CD8-positive, alpha-beta memory T cell (primary cell): ENCODE measurements at regions not wholly inside any gene's neighbourhood (a gene's known extent, or its start where the extent isn't known, plus 50 kb on each side); places are given as distances from the start of the nearest gene placed in this dataset.

Source experiments
- CTCF ChIA-PET: fragments of 350-600 bp; sonication (Branson Sonifier 250); formaldehyde crosslinking; loops from one replicate; lab custom pipeline; 2021; ENCODE audit warnings: antibody characterized with exemption; lab: Charles Lee
- POLR2A ChIA-PET: fragments of 350-600 bp; sonication (Branson Sonifier 250); formaldehyde crosslinking; loops from one replicate; lab custom pipeline; 2021; ENCODE audit warnings: antibody characterized with exemption; lab: Charles Lee
- DNase-seq, 5 donors: peaks; one replicate each; pipeline versions ENCODE4 v3.0.0 to v3.0.0-alpha.2; 2020 to 2022; ENCODE audit warnings: mixed read lengths in 1 of 5
- H3K27ac ChIP-seq: one replicate; pipeline ENCODE4 v1.7.0; 2013; ENCODE audit warnings: low read depth, mild to moderate bottlenecking, low read length, moderate library complexity
- H3K27me3 ChIP-seq: 2 replicates; pipeline ENCODE4 v1.7.0; 2013; ENCODE audit warnings: low read length, mild to moderate bottlenecking; ENCODE audit not compliant: insufficient read depth, poor library complexity, severe bottlenecking
- H3K36me3 ChIP-seq: 2 replicates; pipeline ENCODE4 v1.7.0; 2013; ENCODE audit warnings: mild to moderate bottlenecking, low read length, moderate library complexity; ENCODE audit not compliant: insufficient read depth
- H3K4me1 ChIP-seq: 2 replicates; pipeline ENCODE4 v1.7.0; 2013; ENCODE audit warnings: mild to moderate bottlenecking, low read length, moderate library complexity; ENCODE audit not compliant: insufficient read depth
- H3K4me3 ChIP-seq: 2 replicates; pipeline ENCODE4 v1.7.0; 2013; ENCODE audit warnings: mild to moderate bottlenecking, low read length
- H3K9me3 ChIP-seq: 2 replicates; pipeline ENCODE4 v1.7.0; 2013; ENCODE audit warnings: mild to moderate bottlenecking, low read length
- H3K27ac Mint-ChIP-seq, 8 donors: one replicate each; pipeline ENCODE4 v1.8.0; 2020 to 2021; ENCODE audit warnings: mixed read lengths in 8 of 8, mild to moderate bottlenecking in 6 of 8, inconsistent platforms in 3 of 8, moderate library complexity in 3 of 8
- H3K27me3 Mint-ChIP-seq, 2 donors: one replicate each; pipeline ENCODE4 v1.8.0; 2020 to 2021; ENCODE audit warnings: mixed read lengths in 2 of 2, mild to moderate bottlenecking in 1 of 2, moderate library complexity in 1 of 2
- H3K36me3 Mint-ChIP-seq, 3 donors: one replicate each; pipeline ENCODE4 v1.8.0; 2020 to 2021; ENCODE audit warnings: mixed read lengths in 3 of 3, inconsistent platforms in 1 of 3, mild to moderate bottlenecking in 1 of 3
- H3K4me1 Mint-ChIP-seq, 3 donors: one replicate each; pipeline ENCODE4 v1.8.0; 2020 to 2021; ENCODE audit warnings: mixed read lengths in 3 of 3, inconsistent platforms in 1 of 3, mild to moderate bottlenecking in 1 of 3
- H3K4me3 Mint-ChIP-seq, 7 donors: one replicate each; pipeline ENCODE4 v1.8.0; 2020 to 2021; ENCODE audit warnings: mixed read lengths in 7 of 7, mild to moderate bottlenecking in 6 of 7, moderate library complexity in 4 of 7, inconsistent platforms in 2 of 7
- H3K9me3 Mint-ChIP-seq, 5 donors: one replicate each; pipeline ENCODE4 v1.8.0; 2020 to 2022; ENCODE audit warnings: mixed read lengths in 5 of 5, mild to moderate bottlenecking in 3 of 5, moderate library complexity in 2 of 5, inconsistent platforms in 1 of 5

DNA sequence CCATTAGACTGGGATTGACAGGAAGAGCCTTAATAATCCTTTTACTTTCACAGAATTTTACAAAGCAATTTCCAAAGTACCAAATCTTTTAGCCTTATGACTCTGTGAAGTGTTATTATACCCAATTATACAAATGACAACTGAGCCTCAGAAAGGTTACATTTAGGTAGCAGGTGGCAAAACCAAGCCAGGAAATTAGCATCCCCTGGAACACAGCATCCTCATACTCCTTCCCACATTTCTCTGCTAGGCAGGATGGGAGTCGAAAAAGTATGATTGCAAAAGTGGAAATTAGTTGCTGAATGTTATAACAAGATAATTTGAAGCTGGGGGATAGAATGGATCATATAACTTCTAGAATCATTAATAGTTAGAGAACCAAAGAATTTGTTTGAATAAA, 359.7 kb upstream of the PDGFD start:
- POLR2A ChIA-PET, result no interaction called here
- no peaks in the 10 kb centered on the region for H3K9me3 Mint-ChIP-seq
- Histone ChIP-seq H3K36me3 (no peaks in the 10 kb centered on the region), H3K4me1 (no peaks in the 10 kb centered on the region), H3K9me3 (no peaks in the 10 kb centered on the region), H3K27ac (no peak overlapping the region), H3K27me3 (no peaks in the 10 kb centered on the region), H3K4me3 (no peak overlapping the region)
- no peak overlapping the region for H3K4me3 Mint-ChIP-seq
- no peaks in the 10 kb centered on the region for H3K27me3 Mint-ChIP-seq
- no peak for DNase-seq
- CTCF ChIA-PET, result no interaction called here
- H3K27ac Mint-ChIP-seq, result no peak overlapping the region
- H3K36me3 Mint-ChIP-seq, result no peaks in the 10 kb centered on the region
- H3K4me1 Mint-ChIP-seq, result no peaks in the 10 kb centered on the region

DNA sequence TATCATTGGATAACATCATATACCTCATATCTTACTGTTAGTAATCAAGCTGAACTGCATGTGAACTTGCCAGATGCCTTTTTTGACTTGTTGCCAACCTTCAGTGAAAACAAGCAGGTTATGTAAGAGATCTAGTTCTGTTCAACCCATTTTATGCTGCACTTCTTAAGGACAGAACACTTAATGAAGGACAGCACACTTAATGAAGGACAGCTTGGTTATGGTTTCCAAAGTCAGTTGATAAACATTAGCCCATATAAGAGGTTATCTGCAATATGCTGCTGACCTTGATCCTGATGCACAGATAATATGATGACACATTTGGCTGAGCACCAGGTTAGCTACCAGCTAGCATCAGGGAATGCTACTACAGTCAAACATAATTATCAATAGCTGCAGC, 358.7 kb upstream of the PDGFD start:
- no peak overlapping the region for H3K27ac ChIP-seq
- no peaks in the 10 kb centered on the region for H3K36me3 ChIP-seq
- DNase-seq, result no peak
- no peaks in the 10 kb centered on the region for H3K36me3 Mint-ChIP-seq
- H3K4me3 ChIP-seq, result no peak overlapping the region
- no peak overlapping the region for H3K27ac Mint-ChIP-seq
- no peaks in the 10 kb centered on the region for H3K9me3 Mint-ChIP-seq
- ChIA-PET POLR2A (no interaction called here), CTCF (no interaction called here)
- H3K27me3 Mint-ChIP-seq, result peaks cover 0 to 3% of the 10 kb centered on the region in 2 donors
- no peak overlapping the region for H3K4me3 Mint-ChIP-seq
- H3K4me1 ChIP-seq, result no peaks in the 10 kb centered on the region
- no peaks in the 10 kb centered on the region for H3K27me3 ChIP-seq
- H3K4me1 Mint-ChIP-seq, result no peaks in the 10 kb centered on the region
- no peaks in the 10 kb centered on the region for H3K9me3 ChIP-seq

DNA sequence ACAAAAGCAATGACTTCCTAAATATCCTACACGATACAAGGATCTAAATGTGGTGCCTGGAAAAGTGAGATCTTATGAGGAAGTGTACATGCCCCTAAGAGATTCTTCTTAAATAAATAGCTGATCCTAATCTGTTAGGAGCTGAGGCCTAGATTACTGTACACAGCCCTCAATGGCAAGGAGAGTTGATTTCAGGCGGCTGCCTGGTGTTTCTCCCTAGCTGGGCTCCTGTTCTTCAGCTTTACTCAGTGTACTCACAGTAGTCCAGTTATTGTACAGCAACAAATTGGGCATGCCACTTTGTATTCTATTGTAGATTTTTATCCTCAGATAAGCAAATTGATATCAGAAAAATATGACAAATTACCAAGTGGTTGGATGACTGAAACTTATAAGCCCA, 358.2 kb upstream of the PDGFD start:
- Mint-ChIP-seq H3K9me3 (no peaks in the 10 kb centered on the region), H3K36me3 (no peaks in the 10 kb centered on the region), H3K4me1 (no peaks in the 10 kb centered on the region), H3K4me3 (no peak overlapping the region), H3K27me3 (peaks cover 0 to 6% of the 10 kb centered on the region in 2 donors), H3K27ac (no peak overlapping the region)
- no peaks in the 10 kb centered on the region for H3K9me3 ChIP-seq
- ChIA-PET CTCF (no interaction called here), POLR2A (no interaction called here)
- no peak overlapping the region for H3K27ac ChIP-seq
- no peaks in the 10 kb centered on the region for H3K4me1 ChIP-seq
- H3K27me3 ChIP-seq, result no peaks in the 10 kb centered on the region
- no peak for DNase-seq
- H3K36me3 ChIP-seq, result no peaks in the 10 kb centered on the region
- no peak overlapping the region for H3K4me3 ChIP-seq

DNA sequence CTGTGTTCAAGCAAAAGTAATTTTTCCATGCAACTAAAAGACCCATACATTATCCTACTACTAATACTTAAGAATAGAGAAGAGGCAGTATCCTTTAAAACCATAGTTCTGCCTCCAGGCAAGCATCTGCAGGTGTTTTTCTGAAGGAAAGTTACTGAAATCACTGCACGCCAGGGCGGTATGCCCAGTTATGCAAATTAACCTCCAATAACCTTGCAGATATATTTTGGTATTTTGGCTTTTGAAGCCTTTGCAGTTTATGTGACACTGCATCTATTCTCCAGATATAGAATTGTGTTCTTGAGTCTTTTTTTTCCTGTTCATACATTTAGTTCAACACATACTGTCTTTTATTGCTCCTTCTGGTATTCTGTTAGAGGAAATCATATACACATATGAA, 346.2 kb upstream of the PDGFD start:
- H3K4me3 Mint-ChIP-seq, result no peak overlapping the region
- no peaks in the 10 kb centered on the region for H3K4me1 ChIP-seq
- H3K36me3 Mint-ChIP-seq, result no peaks in the 10 kb centered on the region
- DNase-seq, result no peak
- no peak overlapping the region for H3K27ac Mint-ChIP-seq
- H3K27me3 ChIP-seq, result no peaks in the 10 kb centered on the region
- H3K27ac ChIP-seq, result no peak overlapping the region
- ChIA-PET POLR2A (no interaction called here), CTCF (no interaction called here)
- H3K4me1 Mint-ChIP-seq, result no peaks in the 10 kb centered on the region
- no peaks in the 10 kb centered on the region for H3K36me3 ChIP-seq
- H3K4me3 ChIP-seq, result no peak overlapping the region
- H3K27me3 Mint-ChIP-seq, result peaks cover 1 to 5% of the 10 kb centered on the region in 2 donors
- H3K9me3 ChIP-seq, result no peaks in the 10 kb centered on the region
- H3K9me3 Mint-ChIP-seq, result no peaks in the 10 kb centered on the region

DNA sequence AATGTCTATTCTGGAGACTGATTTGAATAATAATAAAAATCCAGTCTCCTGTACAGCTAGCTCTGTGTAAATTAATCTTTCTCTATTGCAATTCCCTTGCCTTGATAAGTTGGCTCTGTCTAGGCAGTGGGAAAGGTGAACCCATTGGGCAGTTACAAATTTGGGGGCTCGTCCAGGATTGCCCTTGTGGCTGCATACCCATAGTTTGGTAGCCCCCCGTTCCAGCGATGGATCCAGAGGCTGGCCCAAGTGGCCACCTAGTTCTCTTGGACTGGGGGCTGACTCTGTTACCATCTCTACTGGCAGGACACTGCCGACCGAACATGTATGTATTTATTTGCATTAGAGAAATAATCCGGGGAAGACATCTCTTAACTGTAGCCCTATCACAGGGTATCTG, 326.2 kb upstream of the PDGFD start:
- H3K9me3 Mint-ChIP-seq, result peaks cover 0 to 27% (median 22%) of the 10 kb centered on the region in 5 donors
- ChIA-PET POLR2A (no interaction called here), CTCF (no interaction called here)
- H3K4me3 ChIP-seq, result no peak overlapping the region
- H3K36me3 Mint-ChIP-seq, result peaks cover 0 to 9% (median 0%) of the 10 kb centered on the region in 3 donors
- H3K4me1 ChIP-seq, result no peaks in the 10 kb centered on the region
- H3K27me3 ChIP-seq, result no peaks in the 10 kb centered on the region
- no peak overlapping the region for H3K4me3 Mint-ChIP-seq
- no peak overlapping the region for H3K27ac ChIP-seq
- peaks cover 13% of the 10 kb centered on the region for H3K9me3 ChIP-seq
- no peak for DNase-seq
- peaks cover 3 to 6% of the 10 kb centered on the region in 2 donors for H3K27me3 Mint-ChIP-seq
- H3K27ac Mint-ChIP-seq, result no peak overlapping the region
- no peaks in the 10 kb centered on the region for H3K4me1 Mint-ChIP-seq
- H3K36me3 ChIP-seq, result no peaks in the 10 kb centered on the region

DNA sequence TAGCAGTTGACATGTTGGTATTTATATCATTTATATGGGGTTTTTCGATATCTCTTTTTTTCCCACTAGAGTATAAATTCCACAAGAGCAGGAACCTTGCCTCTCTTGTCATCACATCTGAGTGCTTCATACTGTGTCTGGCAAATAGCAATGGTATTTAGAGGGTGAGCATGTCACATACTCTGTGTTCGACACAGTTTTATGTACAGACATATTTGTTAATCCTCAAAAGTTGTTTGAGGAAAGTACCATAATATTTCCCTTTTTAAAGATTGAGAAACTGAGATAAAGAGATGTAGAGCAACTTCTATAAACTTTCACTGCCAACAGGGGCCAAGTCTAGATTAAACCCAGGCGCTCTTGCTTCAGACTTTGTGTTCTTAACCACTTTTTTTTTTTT, 324.6 kb upstream of the PDGFD start:
- Mint-ChIP-seq H3K9me3 (peaks cover 0 to 27% (median 22%) of the 10 kb centered on the region in 5 donors), H3K36me3 (peaks cover 0 to 9% (median 0%) of the 10 kb centered on the region in 3 donors), H3K27me3 (peaks cover 3 to 6% of the 10 kb centered on the region in 2 donors), H3K27ac (no peak overlapping the region), H3K4me3 (no peak overlapping the region), H3K4me1 (no peaks in the 10 kb centered on the region)
- H3K27me3 ChIP-seq, result no peaks in the 10 kb centered on the region
- H3K4me3 ChIP-seq, result no peak overlapping the region
- no peaks in the 10 kb centered on the region for H3K36me3 ChIP-seq
- H3K4me1 ChIP-seq, result no peaks in the 10 kb centered on the region
- CTCF ChIA-PET, result no interaction called here
- no peak overlapping the region for H3K27ac ChIP-seq
- peaks cover 13% of the 10 kb centered on the region for H3K9me3 ChIP-seq
- POLR2A ChIA-PET, result interaction anchor here (0.6 kb wide), 1 partner anchor 590 kb away, joined by 3 read pairs; no protein-coding TSS in a partner anchor
- no peak for DNase-seq

DNA sequence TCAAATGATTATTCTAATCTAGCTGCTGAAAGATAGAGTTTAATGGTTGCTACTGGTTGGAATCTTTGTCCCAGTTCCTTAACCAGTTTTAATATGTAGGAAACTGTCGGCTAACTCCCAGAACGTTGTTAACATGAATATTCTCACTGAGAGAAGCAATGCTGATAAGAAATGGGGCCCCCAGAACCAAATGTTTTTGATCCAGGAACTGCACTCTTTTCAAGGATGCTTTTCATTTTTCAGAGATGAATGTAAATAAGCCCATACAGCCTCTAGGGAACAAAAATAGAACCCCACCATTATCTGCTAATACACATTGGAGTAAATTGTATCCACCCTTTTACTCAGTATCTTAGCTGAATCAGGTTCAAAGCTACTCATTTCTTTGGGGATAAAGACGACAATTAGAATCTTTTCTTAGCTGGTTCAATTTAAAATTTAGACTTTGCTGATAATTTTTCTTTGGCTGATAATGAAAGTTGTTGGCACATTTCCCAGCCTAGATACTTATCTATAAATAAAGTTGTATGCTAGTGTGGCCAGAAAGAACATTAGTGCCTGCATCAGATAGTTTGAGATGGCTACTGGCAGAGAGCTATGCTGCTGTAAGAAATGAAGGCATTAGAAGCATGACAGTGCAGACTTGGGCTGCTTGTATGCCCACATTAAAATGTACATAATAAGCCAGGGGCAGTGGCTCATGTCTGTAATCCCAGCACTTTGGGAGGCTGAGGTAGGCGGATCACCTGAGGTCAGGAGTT, 323.3 kb upstream of the PDGFD start:
- Mint-ChIP-seq H3K27ac (no peak overlapping the region), H3K9me3 (peaks cover 5 to 35% (median 25%) of the 10 kb centered on the region in 5 donors), H3K36me3 (peaks cover 0 to 9% (median 0%) of the 10 kb centered on the region in 3 donors), H3K4me3 (no peak overlapping the region), H3K27me3 (peaks cover 3 to 6% of the 10 kb centered on the region in 2 donors), H3K4me1 (no peaks in the 10 kb centered on the region)
- H3K27ac ChIP-seq, result no peak overlapping the region
- ChIA-PET POLR2A (no interaction called here), CTCF (no interaction called here)
- H3K27me3 ChIP-seq, result no peaks in the 10 kb centered on the region
- DNase-seq, result no peak
- H3K4me3 ChIP-seq, result no peak overlapping the region
- no peaks in the 10 kb centered on the region for H3K36me3 ChIP-seq
- no peaks in the 10 kb centered on the region for H3K4me1 ChIP-seq
- H3K9me3 ChIP-seq, result peaks cover 13% of the 10 kb centered on the region

DNA sequence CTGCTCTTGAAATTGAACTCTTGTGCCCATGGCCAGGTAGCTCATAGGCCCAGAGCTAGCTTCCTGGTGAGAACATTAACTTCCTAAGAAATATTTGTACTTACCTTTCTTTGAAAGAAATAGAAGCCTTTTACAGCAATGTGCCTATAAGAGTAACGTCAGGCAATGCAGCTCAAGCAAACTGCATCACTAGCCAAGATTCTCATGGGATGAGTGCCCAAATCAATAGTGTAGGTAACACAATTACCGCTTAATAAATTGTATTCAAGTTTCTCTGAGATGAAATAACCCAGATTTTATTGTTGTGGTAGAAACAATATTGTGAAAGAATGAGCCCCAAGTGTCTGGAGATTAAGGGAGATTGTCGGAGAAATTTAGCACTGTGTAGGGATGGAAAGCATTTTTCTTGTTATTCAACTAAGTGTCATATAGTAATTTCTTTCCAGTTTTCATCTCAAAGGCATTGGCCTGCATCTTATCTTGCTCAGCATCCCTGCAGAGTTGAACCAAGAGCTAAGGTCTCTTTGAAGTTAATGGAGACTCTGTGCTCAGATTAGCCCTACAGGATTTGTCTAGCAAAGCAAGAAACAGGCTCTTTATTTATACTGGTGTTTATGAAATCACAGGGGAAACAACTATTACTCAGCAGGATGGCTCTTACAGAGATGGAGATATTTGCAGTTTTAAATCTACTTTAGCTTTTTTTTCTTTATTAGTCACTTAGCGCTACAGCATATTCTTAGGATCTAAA, 321.0 kb upstream of the PDGFD start:
- POLR2A ChIA-PET, result no interaction called here

More for the DNA sequence above, 321.0 kb upstream of the PDGFD start:
- no peak overlapping the region for H3K4me3 ChIP-seq
- Mint-ChIP-seq H3K27me3 (peaks cover 3 to 6% of the 10 kb centered on the region in 2 donors), H3K4me3 (no peak overlapping the region), H3K36me3 (peaks cover 0 to 9% (median 0%) of the 10 kb centered on the region in 3 donors), H3K27ac (no peak overlapping the region), H3K4me1 (no peaks in the 10 kb centered on the region), H3K9me3 (peaks cover 8 to 36% (median 12%) of the 10 kb centered on the region in 5 donors)
- H3K27ac ChIP-seq, result no peak overlapping the region
- CTCF ChIA-PET, result no interaction called here
- H3K4me1 ChIP-seq, result no peaks in the 10 kb centered on the region
- H3K9me3 ChIP-seq, result peaks cover 8% of the 10 kb centered on the region
- DNase-seq, result no peak
- H3K36me3 ChIP-seq, result no peaks in the 10 kb centered on the region
- H3K27me3 ChIP-seq, result no peaks in the 10 kb centered on the region
